Stomach (tissue), 8 donors: ENCODE measurements at regions not wholly inside any gene's neighbourhood (a gene's known extent, or its start where the extent isn't known, plus 50 kb on each side); places are given as distances from the start of the nearest gene placed in this dataset.

ENCODE experiments used
- DNase-seq, 2 donors: peaks; one replicate each; pipeline versions ENCODE4 v3.0.0 to v3.0.0-alpha.2; 2013 to 2019
- H3K27ac ChIP-seq, 5 donors: fragments of 200-600 bp in 4 of 5; sonication (generic) in 4 of 5; one replicate each; pipeline ENCODE4 v1.5.1; 2013 to 2019; ENCODE audit warnings: mild to moderate bottlenecking in 1 of 5, moderate library complexity in 1 of 5
- H3K27me3 ChIP-seq, 3 donors: fragments of 200-600 bp; sonication (generic); one replicate each; pipeline ENCODE4 v1.5.1; 2017 to 2019; ENCODE audit warnings: mixed run types in 1 of 3
- H3K36me3 ChIP-seq, 4 donors: fragments of 200-600 bp; sonication (generic); 1 replicate in 3 of 4; 2 replicates in 1 of 4; pipeline ENCODE4 v1.5.1; 2016 to 2019
- H3K4me1 ChIP-seq, 4 donors: fragments of 200-600 bp; sonication (generic); one replicate each; pipeline ENCODE4 v1.5.1; 2016 to 2019
- H3K4me3 ChIP-seq, 4 donors: fragments of 200-600 bp; sonication (generic) in 3 of 4; one replicate each; pipeline ENCODE4 v1.5.1; 2016 to 2019; ENCODE audit warnings: mild to moderate bottlenecking in 1 of 4
- H3K9me3 ChIP-seq, 4 donors: fragments of 200-600 bp; sonication (generic); one replicate each; pipeline ENCODE4 v1.5.1; 2016 to 2019
- EP300 ChIP-seq: sonication (generic); formaldehyde crosslinking; IDR thresholded peaks from one replicate; pipeline ENCODE4 v1.6.1; 2017; ENCODE audit warnings: antibody characterized with exemption
- POLR2A ChIP-seq, 4 donors: fragments of 450-650 bp; IDR thresholded peaks; one replicate each; pipeline ENCODE4 v1.6.1; 2016; ENCODE audit warnings: antibody characterized with exemption in 4 of 4, control low read depth in 2 of 4, mild to moderate bottlenecking in 1 of 4, moderate library complexity in 1 of 4
- POLR2AphosphoS5 ChIP-seq, 3 donors: sonication (generic); formaldehyde crosslinking; IDR thresholded peaks; one replicate each; pipeline ENCODE4 v1.6.1; 2016; ENCODE audit warnings: antibody characterized with exemption in 3 of 3
- WGBS, 5 donors: extraction: QIAGEN DNeasy Blood & Tissue Kit in 3 of 5; methylation state at CpG; one replicate each; pipeline versions ENCODE4 v1.1.5 to v1.1.7; 2013 to 2018; 5-methylcytosine and 5-hydroxymethylcytosine counted together
- intact Hi-C: fragments of 100-400 bp; cut with DNase I; formaldehyde crosslinking; loops from one replicate; pipeline ENCODE4 v1.15.1; 2023; ENCODE audit warnings: low total_unique reads
- TF ChIP-seq, protein P1 (sequence below), 7 experiments: fragments of 450-650 bp in 4 of 7; fragments of 200-600 bp in 3 of 7; sonication (generic) in 3 of 7; IDR thresholded peaks; one replicate each; pipeline ENCODE4 v1.5.1; 2016 to 2019; ENCODE audit warnings: antibody characterized with exemption in 7 of 7, control low read depth in 2 of 7, mild to moderate bottlenecking in 1 of 7
- donor health status: healthy with polysubstance abuse.
- donor health status: Bipolar disorder and iron deficiency.
- donor health status: healthy.

DNA sequence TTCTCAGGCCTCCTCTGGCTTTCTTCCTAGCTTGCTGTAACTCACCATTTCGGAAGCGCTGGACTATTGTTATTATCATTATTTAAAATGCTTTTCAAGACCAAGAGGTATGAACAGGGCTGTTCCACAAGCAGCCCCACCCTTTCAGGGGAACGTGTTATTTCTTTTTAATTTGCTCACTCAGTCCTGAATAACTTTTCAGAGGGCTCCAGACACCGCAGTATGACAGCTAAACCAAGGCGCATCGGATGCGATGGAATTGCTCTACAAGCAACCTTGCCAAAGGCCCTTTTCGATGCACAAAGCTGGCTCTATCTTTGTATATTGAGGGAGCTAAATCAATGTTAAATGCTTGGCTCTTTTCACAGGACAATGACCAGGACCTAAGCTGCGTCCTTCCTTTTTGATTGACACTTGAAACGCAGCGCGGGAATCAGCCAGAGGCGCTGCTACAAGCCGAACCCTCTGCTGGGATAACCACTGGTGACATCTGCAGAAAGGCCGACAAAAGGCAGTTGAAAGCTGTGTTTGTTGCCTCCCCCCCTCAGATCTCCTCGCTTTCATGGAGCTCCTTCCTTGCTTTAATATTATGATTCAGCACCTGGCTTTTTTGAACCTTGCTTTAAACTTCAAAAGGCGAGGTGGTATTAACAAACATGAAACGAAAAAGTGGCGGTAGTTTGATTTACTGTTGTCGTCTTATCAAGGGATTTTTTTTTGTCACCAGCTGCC, 204.7 kb upstream of the PROX1 start:
- 69 to 76% (median 70%) methylated on average over 20 of the region's 20 CpGs for WGBS, 5 donors
- H3K4me1 ChIP-seq, result peaks cover 0 to 4% (median 0%) of the 10 kb centered on the region in 4 donors
- intact Hi-C loops, result no loop called here
- H3K27me3 ChIP-seq, result no peaks in the 10 kb centered on the region
- no peaks in the 10 kb centered on the region for H3K36me3 ChIP-seq
- no peaks in the 10 kb centered on the region for H3K9me3 ChIP-seq
- no peak overlapping the region for H3K27ac ChIP-seq
- no peak for DNase-seq
- no peak overlapping the region for H3K4me3 ChIP-seq
- TF ChIP-seq EP300, result no peak
- TF ChIP-seq POLR2A (IDR thresholded peaks at IDR 0.05), result no peak
- TF ChIP-seq, protein P1, sequence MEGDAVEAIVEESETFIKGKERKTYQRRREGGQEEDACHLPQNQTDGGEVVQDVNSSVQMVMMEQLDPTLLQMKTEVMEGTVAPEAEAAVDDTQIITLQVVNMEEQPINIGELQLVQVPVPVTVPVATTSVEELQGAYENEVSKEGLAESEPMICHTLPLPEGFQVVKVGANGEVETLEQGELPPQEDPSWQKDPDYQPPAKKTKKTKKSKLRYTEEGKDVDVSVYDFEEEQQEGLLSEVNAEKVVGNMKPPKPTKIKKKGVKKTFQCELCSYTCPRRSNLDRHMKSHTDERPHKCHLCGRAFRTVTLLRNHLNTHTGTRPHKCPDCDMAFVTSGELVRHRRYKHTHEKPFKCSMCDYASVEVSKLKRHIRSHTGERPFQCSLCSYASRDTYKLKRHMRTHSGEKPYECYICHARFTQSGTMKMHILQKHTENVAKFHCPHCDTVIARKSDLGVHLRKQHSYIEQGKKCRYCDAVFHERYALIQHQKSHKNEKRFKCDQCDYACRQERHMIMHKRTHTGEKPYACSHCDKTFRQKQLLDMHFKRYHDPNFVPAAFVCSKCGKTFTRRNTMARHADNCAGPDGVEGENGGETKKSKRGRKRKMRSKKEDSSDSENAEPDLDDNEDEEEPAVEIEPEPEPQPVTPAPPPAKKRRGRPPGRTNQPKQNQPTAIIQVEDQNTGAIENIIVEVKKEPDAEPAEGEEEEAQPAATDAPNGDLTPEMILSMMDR (IDR thresholded peaks at IDR 0.05), result no peak
- no peak for TF ChIP-seq POLR2AphosphoS5 (IDR thresholded peaks at IDR 0.05)

DNA sequence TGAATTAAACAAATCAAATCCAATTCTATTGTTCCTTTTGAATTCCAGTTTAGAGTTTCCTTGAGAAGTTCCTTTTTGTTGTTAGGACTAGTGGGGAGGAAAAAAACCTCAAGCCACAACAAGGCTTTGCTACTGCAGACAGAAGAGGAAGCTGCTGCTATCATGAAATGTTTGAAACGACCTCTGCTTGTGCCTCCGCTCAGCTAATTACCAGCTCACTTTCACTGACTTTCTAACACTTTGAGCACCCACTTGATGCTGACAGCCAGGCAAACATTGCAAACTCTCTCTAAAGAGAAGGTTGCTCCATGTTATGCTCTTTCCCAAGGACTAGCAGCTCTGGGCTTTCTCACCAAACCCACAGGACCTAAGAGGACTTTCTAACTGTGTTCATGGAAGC, 203.9 kb upstream of the PROX1 start:
- H3K27me3 ChIP-seq, result no peaks in the 10 kb centered on the region
- peak in 1 of 2 donors; percentile 15 for DNase-seq
- intact Hi-C loops, result no loop called here

DNA sequence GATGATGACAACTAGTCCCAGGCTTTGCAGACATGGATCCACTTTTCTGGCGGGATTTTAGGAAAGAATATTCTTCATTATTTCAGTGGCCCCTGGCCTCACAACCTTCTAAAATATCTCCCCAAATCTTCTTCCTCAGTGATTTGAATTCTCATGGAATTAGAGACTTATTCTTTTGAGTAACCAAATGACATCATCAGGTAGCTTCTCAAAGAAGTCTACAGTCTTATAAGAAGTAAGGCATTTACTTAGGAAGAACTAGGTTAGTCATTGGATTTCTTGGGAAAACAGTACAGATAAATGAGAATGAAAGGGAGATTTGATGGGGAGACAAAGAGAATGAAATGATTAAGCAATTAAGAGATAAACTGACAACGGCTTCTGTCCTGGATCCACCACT, 201.1 kb upstream of the PROX1 start:
- intact Hi-C loops, result no loop called here
- H3K9me3 ChIP-seq, result no peaks in the 10 kb centered on the region

More for the DNA sequence above, 203.9 kb upstream of the PROX1 start:
- Histone ChIP-seq H3K4me3 (no peak overlapping the region), H3K9me3 (no peaks in the 10 kb centered on the region), H3K27ac (no peak overlapping the region), H3K4me1 (no peaks in the 10 kb centered on the region), H3K36me3 (no peaks in the 10 kb centered on the region)
- TF ChIP-seq, protein P1 (IDR thresholded peaks at IDR 0.05), result no peak
- TF ChIP-seq POLR2AphosphoS5 (IDR thresholded peaks at IDR 0.05) (no peak), POLR2A (IDR thresholded peaks at IDR 0.05) (no peak), EP300 (no peak)
- WGBS, 5 donors, result 23 to 47% (median 42%) methylated on average over 2 of the region's 2 CpGs

DNA sequence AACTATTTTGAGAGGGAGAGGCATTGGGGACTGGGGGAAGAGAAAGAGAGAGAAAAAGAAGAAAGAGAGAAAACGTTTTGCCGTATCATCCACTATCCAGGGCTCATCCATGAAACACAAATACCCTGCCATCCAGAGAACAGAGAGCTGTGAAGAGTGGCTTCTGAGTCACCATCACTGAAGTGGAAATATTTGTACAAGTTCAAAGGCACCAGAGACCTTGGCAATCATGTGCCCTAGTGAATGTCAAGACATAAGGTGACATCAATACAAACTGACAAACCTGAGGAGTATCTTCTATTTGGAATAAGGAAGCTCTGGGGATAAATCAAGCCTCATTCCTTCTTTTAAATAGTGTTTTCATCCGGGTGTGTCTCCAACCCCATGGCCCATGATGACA, 197.2 kb upstream of the PROX1 start:
- H3K9me3 ChIP-seq, result no peaks in the 10 kb centered on the region
- H3K4me3 ChIP-seq, result no peak overlapping the region
- TF ChIP-seq, protein P1 (IDR thresholded peaks at IDR 0.05), result no peak
- TF ChIP-seq POLR2A (IDR thresholded peaks at IDR 0.05), result no peak
- TF ChIP-seq EP300, result no peak
- no peak for TF ChIP-seq POLR2AphosphoS5 (IDR thresholded peaks at IDR 0.05)
- H3K27me3 ChIP-seq, result no peaks in the 10 kb centered on the region
- H3K27ac ChIP-seq, result no peak overlapping the region
- DNase-seq, result no peak
- WGBS, 5 donors, result 73 to 81% (median 80%) methylated on average over 3 of the region's 3 CpGs
- H3K4me1 ChIP-seq, result no peaks in the 10 kb centered on the region
- intact Hi-C loops, result no loop called here
- no peaks in the 10 kb centered on the region for H3K36me3 ChIP-seq

More for the DNA sequence above, 201.1 kb upstream of the PROX1 start:
- Histone ChIP-seq H3K4me3 (no peak overlapping the region), H3K27me3 (no peaks in the 10 kb centered on the region), H3K27ac (no peak overlapping the region), H3K4me1 (no peaks in the 10 kb centered on the region), H3K36me3 (no peaks in the 10 kb centered on the region)
- DNase-seq, result no peak
- TF ChIP-seq, protein P1 (IDR thresholded peaks at IDR 0.05), result no peak
- no peak for TF ChIP-seq POLR2A (IDR thresholded peaks at IDR 0.05)
- TF ChIP-seq EP300, result no peak
- TF ChIP-seq POLR2AphosphoS5 (IDR thresholded peaks at IDR 0.05), result no peak
- 87 to 93% (median 91%) methylated on average over 2 of the region's 2 CpGs for WGBS, 5 donors
